Left kidney (tissue), 1 donor: ENCODE measurements at regions not wholly inside any gene's neighbourhood (a gene's known extent, or its start where the extent isn't known, plus 50 kb on each side); places are given as distances from the start of the nearest gene placed in this dataset.

Experiments
- DNase-seq: peaks from one replicate; pipeline ENCODE4 v3.0.0-alpha.2; 2013

DNA sequence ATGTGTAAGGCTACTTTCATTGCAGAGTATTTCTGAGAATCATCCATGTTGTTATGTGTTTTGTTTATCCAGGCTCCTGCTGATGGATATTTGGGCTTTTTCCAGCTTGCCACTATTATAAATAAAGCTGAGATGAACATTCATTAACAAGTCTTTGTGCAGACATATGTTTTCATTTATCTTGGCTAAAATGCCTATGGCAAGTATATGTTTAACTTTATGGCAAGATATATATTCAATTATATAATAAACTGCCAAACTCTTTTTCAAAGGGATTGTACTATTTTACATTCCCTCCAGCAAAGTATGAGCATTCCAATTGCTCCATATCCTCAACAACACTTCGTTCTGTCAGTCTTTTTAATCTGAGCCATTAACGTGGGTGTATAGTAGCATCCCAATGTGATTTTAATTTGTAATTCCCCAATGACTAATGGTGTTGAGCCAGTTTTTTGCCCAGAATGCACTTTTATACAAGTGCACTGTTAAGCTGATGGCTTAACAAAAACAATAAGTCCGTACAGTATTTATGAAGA, 452.4 kb downstream of the SHQ1 start:
- DNase-seq: no peak

DNA sequence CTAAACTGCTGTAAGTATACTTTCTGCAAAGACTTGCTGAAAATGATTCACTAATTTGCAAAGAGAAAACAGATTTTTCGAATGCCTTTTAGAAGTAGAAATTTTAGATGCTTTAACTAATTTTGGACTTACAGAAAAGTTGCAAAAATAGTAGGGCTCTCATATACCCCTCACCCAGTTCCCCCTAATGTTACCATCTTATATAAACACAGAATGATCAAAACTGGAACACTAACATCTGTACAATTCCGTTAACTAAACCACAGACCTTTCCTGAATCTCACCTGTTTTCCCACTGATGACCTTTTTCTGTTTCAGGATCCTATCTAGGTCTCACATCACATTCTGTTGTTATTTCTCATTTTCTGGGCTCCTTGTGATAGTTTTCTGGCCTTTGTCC, 454.8 kb downstream of the SHQ1 start:
- DNase-seq: no peak

DNA sequence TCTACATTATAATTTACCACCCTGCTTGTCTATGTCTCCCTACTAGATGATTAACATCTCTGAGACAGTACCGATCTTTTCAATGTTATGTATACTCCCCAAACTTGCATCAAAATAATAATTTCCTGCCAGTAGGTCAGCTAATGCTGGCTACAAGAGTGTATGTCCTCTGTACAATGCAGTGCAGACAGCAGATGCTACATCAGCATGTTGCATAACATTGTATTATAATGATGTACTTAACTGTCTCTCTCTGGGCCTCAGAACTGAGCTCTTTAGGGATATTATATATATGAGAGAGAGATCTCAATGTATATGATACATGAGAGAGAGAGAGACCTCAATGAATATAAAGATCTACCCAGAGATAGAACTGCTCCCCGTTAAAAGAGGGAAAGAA, 456.6 kb downstream of the SHQ1 start:
- no peak for DNase-seq

DNA sequence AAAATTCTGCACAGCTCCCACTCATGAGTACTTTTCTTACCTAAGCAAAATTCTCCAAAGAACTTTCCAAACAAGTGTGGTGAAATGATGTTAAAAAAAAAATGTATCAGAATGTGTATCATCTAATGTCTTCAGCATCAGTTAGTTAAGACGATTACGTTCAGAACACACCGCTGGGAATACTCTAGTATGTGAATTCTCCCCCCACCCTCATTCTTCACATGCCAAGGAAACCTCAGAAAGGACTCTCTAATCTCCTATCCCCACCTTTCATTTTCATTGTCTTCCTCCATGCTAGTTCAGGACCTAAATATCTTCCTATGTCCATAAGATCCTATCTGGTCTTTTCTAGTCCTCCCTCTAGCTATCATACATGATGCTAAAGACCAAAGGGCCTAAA, 457.4 kb downstream of the SHQ1 start:
- no peak for DNase-seq

DNA sequence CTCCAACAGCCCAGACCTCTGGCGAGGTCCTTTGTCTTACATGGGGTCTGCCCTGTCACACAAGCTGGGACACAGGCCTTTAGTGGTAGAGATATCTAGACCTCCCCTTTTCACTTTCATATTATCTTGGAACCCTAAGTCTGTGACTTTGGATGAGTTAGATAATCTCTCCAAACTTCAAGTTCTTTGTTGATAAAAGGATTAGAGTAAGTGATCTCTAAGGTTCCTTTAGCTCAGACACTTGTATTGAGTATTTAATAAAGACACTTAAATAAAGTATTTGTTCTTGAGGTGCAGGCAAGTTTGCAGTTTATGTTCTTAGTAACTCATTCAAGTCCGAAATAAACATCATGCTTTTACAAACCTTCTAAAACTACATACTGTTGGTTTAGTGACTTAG, 459.6 kb downstream of the SHQ1 start:
- DNase-seq: no peak

DNA sequence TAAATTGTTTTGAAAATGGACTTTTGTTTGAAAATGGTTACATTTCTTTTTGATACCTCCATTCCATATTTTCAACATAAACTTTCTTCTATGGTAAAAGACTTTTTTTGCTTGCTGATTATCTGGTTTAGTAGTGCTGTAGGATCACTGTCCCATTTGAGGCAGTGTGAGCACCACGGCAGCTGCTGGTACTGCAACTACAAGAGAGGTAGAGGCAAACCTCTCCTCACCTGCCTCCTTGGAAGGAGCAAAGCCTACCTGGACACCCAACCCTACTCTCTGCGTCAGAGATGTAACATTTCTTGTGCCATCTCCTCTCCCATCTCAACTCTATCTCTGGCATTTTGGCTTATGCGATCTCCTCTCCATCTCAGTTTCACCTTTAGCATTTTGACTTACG, 460.1 kb downstream of the SHQ1 start:
- no peak for DNase-seq

DNA sequence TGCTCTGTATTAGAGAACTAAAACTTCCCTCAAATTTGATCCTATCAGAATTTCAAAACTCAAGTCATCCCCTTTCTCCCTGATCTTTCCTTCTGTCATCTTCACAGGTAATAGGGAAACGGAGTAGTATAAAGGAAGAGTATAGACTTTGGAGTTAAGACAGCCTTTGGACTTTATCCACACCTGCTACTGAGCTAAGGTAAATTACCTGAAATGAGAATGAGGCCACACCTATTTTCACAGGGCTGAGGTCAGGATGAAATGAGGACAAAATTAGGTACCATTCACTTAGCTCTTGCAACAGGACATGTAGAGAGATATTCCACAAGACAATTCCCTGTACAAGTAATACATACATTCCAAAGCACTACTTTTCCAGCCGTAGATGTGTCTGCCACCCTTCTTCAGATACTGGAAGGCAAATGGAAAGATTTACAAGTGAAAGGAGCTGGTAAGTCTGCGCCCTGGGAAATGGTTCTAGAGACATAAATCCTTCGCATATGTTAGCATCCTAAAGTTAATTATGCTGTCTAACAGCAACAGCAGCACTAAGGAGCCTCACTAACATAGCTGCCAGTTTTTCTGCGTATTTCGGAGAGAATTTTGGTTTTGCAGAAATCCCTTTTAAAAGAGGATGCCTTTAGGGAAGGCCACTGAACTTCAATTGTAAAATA, 461.8 kb downstream of the SHQ1 start:
- DNase-seq: no peak

DNA sequence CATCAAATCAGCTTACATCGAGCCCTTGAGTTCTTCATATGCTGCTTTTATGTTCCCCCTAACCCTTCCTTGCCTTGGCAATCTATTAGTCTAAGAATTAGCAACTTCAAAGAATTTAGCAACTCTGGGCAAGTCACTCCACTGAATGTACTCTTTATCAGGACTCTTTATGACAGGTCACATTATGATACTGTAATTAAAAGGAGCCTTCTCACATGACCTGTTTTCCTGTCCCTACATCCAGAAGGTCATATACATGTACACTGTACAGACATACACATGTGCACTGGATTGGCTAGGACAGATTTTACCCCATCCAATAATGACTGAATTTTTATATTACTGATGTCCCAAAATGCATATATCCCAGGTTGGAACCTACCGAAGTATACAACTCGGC, 463.1 kb downstream of the SHQ1 start:
- DNase-seq: no peak

DNA sequence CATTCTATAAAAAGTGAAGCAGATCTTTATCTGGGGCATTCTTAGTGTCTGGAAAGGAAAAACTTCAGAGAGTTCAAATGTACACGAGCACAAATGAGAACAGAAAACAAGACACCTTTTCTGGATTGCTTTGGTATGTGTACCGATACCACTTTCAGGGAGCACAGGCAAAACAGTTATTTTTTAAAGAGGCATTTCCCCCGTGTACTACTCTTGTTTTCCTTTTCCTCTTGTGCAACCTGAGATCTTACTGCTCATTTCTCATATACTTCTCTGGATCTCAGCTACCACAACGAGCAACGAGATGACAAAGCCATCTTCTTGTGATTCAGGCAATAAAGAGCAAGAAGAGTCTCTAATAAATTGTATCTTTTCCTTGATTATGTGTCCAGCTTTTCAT, 463.6 kb downstream of the SHQ1 start:
- no peak for DNase-seq

DNA sequence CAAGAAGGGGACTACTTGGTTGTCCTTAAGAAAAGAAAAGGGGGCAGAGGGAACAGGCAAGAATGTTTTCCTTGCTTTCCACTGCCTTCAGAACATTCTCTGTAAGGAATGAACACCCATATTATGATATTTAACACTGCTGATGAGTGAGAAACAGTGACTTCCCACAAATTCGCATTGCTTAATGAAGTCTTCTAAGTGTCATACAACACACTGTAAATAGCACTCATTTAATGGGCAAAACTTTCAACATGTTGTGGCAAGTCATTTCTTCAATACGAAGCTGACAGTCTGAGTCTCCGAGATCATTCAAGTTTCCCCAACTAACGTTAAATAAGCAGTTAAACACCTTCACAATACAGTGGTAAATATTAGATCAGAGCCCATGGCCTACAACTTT, 464.4 kb downstream of the SHQ1 start:
- no peak for DNase-seq

DNA sequence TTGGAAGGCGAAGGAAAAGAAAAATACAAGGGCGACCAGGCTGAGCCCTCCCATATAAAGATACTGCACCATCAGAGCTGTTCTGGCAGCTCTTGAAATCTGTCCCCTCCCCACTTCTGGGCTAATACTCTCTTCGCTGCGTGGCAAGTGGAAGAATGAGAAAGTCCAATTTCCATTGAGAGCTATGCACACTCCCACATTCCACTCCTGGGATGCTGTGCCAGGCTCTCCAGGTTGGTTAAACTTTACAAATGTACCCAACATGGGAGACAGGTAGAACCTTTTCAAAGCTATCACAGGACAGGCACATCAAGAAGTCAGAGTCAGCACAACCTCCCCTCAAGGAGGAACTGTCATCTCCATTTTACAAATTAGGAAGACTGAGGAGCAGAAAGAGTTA, 465.0 kb downstream of the SHQ1 start:
- DNase-seq: no peak

DNA sequence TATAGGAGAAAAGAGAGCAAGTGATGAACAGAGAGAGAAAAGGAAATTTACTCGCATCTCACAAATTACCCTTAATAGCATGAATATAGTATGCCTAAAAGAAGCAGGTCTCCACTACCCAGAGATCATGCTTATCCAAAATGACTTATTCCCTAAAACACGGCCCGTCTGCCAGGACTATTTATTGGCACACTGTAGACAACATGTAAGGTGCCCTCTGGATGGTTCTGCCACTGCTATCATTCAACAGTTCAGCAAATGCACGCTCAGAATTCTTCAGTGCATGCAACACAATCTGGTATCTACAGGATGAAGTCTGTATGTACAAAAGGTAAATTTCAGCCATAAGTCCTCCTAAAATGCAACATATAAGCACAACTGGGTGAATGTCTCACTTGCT, 465.8 kb downstream of the SHQ1 start:
- no peak for DNase-seq

DNA sequence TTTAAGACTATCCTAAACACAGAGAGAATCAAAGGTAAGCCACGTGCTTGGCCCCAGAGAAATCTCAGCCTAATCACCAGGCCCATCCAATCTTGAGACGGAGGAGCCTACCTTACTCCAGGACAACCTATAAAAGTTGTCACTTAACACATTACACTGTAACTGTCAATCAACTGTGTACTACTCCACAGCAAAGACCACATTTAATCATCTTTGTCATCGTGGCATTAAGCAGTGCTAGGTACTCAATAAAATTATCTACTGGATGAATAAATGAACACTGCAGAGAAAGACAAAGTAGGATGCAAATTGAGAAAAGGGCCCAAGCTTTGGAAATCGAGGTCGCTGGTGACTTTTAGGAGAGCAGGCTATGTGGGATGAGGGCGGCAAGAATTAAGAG, 466.7 kb downstream of the SHQ1 start:
- DNase-seq: no peak

DNA sequence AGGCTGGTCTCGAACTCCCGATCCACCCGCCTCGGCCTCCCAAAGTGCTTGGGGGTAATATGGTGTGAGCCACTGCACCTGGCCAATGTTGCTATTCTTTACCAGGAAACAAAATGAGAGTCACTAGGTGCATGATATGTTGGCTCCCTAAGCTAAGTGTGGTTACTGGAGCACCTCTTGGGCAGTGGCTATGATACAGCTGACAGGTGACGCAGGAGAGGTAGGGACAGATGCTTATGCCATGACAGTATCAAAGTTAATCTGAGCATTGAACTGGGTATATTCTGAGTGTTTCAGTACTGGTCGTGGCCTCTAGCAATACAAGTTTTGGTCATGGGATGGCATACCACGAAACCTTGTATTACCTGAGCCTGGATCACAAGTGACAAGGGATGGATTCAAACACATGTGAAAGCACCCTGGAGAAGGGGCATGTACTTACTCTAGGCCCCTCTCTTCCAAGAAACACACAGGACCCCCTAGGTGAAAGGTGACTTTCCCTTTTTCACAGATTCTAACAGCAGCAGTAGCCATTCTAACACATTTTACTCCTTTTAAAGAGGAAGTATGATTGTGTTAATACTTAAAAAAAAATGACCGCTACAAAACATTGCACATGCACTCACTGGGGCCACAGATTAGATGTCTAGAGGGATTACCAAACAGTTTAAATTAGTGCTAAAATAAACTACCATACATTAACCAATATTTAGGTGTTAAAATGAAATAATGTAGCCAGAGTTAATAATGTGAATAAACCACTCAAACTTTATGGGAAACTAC, 467.3 kb downstream of the SHQ1 start:
- no peak for DNase-seq

DNA sequence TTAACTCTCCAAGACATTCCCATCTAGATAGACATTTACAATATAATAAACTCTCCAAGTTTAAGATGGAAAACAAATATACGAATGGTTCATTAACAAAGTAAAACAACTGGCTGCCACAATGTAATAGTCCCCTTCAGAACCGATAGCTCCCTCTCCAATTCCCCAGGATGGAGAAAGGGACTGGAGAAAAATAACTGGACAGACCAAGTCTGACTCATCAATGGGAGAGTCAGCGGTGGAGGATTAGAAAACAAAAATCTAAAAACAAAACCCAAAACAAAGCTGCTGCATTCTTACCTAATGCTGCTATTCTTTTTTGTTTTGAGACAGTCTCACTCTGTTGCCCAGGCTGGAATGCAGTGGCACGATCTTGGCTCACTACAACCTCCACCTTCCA, 468.1 kb downstream of the SHQ1 start:
- no peak for DNase-seq

DNA sequence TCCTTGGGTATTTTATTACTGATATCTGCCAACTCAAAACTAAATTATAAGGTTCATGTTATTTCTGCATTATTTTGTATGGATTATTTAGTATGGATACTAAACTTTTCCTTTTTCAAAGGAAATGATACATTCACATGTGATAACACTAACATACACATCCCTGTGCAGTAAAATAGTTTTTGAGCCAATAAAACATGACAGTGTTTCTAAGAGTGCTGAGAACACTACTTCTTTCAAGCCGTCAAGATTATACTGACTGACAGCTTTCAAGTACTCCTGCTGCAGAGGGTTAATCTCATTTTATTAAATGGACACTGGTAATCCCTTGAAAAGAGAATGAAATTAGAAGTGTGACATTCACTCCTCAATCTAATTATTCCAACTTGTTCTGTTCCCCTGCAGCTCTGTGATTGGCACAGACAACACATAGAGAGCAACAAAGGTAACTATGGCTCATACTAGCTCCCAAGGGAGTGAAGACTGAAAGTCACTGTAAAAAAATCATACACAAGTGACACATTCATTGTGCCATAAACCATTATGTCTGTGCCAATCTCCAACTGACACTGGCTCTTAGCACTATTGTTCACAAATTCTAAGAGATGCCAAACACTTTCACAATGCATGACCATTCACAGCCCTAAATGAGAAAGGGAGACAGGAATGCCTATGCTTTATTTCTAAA, 468.6 kb downstream of the SHQ1 start:
- DNase-seq: no peak

DNA sequence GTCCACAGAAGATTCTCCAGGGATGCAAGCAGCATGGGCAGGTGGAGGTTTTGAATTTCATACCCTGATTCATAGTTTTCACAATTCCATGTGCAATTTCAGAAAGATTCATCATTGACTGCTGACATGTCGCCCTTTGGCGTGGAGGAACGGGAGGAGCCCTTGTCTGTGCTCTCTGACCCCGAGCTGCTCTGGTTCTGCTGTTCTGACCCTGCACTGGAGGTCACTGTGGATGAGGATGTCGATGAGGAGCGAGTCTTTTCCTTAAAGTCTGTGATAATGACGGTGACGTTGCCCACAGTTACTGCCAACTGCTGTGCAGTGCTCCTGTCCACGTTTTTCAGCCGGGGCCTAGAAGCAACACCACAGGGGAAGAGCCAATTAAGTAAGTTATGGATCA, 470.0 kb downstream of the SHQ1 start:
- DNase-seq: no peak

DNA sequence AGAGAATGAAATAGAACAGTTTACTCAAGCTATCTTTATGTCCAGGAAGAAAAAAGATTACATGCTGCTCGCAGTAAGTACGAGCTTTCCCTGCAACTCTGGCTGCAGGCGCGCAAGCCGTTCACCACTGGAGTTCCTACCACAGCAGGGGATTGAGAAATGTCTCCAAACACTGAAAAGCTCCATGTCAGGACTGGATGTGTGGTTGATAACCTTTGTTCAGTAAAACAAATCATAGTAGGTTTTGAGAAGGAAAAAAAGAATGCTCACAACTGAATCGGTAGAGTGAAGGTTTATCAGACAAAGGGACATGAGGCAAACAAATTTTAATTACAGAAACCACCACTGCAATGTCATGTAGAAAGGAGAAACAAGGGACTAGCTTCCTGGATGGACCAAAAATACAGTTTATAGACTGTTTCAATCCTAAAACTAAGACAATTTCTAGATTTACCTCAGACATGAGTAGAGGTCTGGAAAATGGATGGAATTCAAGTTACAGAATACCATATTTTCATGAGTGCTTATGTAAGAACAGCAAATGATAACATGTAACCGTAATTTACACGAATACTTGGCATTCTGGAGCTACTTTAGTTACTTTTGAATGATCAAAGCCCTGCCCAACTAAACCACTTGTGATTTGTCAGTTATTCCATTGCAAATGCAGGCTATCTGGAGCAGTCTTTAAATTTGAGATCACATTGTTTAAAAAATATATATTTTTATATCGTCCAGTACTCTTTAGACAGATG, 471.1 kb downstream of the SHQ1 start:
- no peak for DNase-seq

DNA sequence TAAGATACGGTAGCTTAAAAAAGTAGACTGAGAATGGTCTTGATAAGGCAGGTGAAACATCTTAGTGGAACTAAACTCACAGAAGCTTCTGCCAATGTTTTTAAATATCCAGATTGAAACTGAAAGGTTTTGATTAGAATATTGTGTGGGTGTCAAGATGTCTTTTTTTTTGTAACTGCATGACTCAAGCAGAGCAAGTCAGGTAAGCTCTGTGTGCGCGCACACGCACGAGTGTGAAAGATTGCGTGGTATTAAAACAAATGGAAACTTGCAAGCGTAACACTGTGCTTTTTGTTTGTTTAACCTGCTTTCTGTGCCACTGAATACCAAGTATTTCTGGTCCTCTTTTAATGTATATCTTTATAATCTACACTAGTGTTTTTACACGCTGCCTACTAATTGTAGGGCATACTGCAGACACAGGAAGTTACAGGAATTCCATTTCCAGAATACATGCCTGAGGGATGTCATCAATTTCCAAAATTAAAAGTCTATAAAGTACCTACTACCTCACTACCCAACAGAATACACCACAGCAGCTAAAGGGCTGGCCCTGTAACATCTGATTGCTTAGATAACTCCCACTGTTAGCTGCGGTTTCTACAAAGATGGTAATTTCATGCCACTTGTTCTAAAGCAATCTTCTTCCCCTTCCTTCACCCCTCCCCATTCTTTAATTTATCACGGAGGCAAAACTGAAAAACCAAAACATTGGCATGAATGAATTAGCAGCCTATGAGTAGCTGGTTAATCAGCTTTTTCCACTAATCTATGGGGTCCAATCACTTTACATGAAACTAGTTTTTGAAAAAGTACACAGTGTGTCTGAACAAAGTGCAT, 472.8 kb downstream of the SHQ1 start:
- DNase-seq: no peak

DNA sequence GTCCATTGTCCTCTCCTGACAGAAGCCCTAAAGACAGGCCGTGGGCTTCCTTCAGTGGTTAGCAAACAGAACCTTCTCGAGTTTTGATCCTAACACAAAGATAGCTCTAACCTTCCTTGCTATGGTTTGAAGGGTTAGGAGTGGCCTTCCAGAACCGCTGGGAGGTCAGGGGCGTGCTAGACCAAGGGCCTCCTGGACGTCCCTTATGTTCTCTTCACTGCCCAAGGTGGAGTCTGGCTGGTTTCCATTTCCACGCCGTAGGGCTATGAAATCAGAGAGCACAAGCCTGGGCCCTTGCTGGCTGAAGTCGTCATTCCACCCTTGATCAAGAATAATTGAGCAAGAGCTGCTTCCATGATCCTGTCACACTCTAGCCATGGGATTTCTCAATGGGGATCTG, 475.1 kb downstream of the SHQ1 start:
- DNase-seq: no peak

DNA sequence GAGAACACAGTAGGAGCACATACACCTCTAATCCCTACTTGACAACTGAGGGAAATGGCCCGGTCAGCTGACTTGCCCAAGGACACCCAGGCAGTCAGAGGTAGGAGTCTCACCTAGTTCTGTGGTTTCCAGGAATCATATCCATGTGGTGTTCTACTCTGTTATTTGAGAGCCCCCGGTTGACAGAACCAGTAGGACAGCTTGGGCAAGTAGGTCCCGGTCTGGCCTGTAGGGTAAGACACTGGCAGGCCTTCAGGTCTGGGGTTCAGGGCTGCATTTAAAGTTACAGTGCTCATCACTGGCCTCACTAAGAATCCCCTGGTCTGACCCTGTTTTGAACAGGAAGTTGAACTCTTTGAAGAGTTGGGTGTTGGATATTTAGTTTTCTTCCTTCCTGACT, 476.1 kb downstream of the SHQ1 start:
- no peak for DNase-seq

DNA sequence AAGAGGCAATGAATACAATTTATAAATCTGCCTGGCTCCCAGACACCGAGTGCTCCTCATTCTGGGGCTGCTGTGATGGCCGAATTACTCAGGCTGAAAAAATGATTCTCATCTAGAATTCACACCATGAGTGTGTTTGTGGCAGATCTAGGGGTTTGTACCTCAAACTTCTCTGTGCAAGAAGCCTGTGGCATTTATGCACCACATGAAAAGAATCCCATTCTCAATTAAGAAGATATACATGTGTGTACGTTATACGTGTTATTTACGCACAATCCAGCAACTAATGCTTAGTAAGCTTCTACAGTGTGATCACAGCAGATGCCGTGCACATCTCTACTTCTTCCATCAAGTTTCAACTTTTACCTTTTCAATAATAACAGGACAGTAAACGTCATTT, 476.8 kb downstream of the SHQ1 start:
- no peak for DNase-seq
